Neural progenitor cell (in vitro differentiated cells): ENCODE measurements at regions not wholly inside any gene's neighbourhood (a gene's known extent, or its start where the extent isn't known, plus 50 kb on each side); places are given as distances from the start of the nearest gene placed in this dataset.

Experiments used
- DNase-seq: peaks from one replicate; pipeline ENCODE4 v3.0.0-alpha.2; 2016; ENCODE audit warnings: low spot score
- H2AFZ ChIP-seq: fragments of 200-600 bp; sonication (generic); replicated peaks from 2 replicates; pipeline ENCODE4 v1.6.1; 2016; ENCODE audit warnings: antibody characterized with exemption
- H3F3A ChIP-seq: fragments of 200-600 bp; sonication (generic); 2 replicates; pipeline ENCODE4 v1.6.1; 2016; ENCODE audit warnings: antibody characterized with exemption, low read depth
- H3K27ac ChIP-seq: fragments of 200-600 bp; sonication (generic); 2 replicates; pipeline ENCODE4 v1.5.1; 2016; ENCODE audit warnings: mild to moderate bottlenecking
- H3K27me3 ChIP-seq: fragments of 200-600 bp; sonication (generic); 2 replicates; pipeline ENCODE4 v1.6.1; 2016; ENCODE audit warnings: mild to moderate bottlenecking, moderate library complexity
- H3K36me3 ChIP-seq: fragments of 200-600 bp; sonication (generic); 2 replicates; pipeline ENCODE4 v1.5.1; 2016
- H3K4me1 ChIP-seq: fragments of 200-600 bp; sonication (generic); 2 replicates; pipeline ENCODE4 v1.6.1; 2016; ENCODE audit warnings: mixed run types
- H3K4me2 ChIP-seq: fragments of 200-600 bp; sonication (generic); 2 replicates; pipeline ENCODE4 v1.6.1; 2016
- H3K4me3 ChIP-seq: fragments of 200-600 bp; sonication (generic); 2 replicates; pipeline ENCODE4 v1.5.1; 2016
- H3K79me2 ChIP-seq: fragments of 200-600 bp; sonication (generic); 2 replicates; pipeline ENCODE4 v1.6.1; 2016; ENCODE audit warnings: low read depth
- H3K9ac ChIP-seq: fragments of 200-600 bp; sonication (generic); 2 replicates; pipeline ENCODE4 v1.6.1; 2016
- H3K9me3 ChIP-seq: fragments of 200-600 bp; sonication (generic); 2 replicates; pipeline ENCODE4 v1.5.1; 2016; ENCODE audit warnings: low read depth
- H4K20me1 ChIP-seq: fragments of 200-600 bp; sonication (generic); 2 replicates; pipeline ENCODE4 v1.6.1; 2016; ENCODE audit warnings: low read depth
- H3K27ac Mint-ChIP-seq: 3 replicates; pipeline ENCODE4 v1.8.0; 2021; ENCODE audit warnings: mixed read lengths
- H3K27me3 Mint-ChIP-seq: 2 replicates; pipeline ENCODE4 v1.8.0; 2022; ENCODE audit warnings: low read depth, mild to moderate bottlenecking, inconsistent platforms, moderate library complexity, mixed read lengths; ENCODE audit not compliant: insufficient read depth
- H3K36me3 Mint-ChIP-seq: 3 replicates; pipeline ENCODE4 v1.8.0; 2021; ENCODE audit warnings: mixed read lengths
- H3K4me1 Mint-ChIP-seq: 3 replicates; pipeline ENCODE4 v1.8.0; 2021; ENCODE audit warnings: mixed read lengths
- H3K4me3 Mint-ChIP-seq: 3 replicates; pipeline ENCODE4 v1.8.0; 2021; ENCODE audit warnings: mild to moderate bottlenecking, moderate library complexity, mixed read lengths
- H3K9me3 Mint-ChIP-seq: 3 replicates; pipeline ENCODE4 v1.8.0; 2020; ENCODE audit warnings: mixed read lengths
- CTCF ChIP-seq: fragments of 200-600 bp; sonication (generic); IDR thresholded peaks from 2 replicates; pipeline ENCODE4 v1.5.1; 2017; ENCODE audit warnings: antibody characterized with exemption, mild to moderate bottlenecking
- EZH2 ChIP-seq: fragments of 200-600 bp; sonication (generic); IDR thresholded peaks from 2 replicates; pipeline ENCODE4 v1.6.1; 2017; ENCODE audit warnings: antibody characterized with exemption, mild to moderate bottlenecking, moderate library complexity
- EZH2phosphoT487 ChIP-seq: fragments of 200-600 bp; sonication (generic); IDR thresholded peaks from 2 replicates; pipeline ENCODE4 v1.6.1; 2017; ENCODE audit warnings: antibody characterized with exemption

- Histone ChIP-seq H3K9ac (no peak overlapping the region), H3K4me2 (no peak overlapping the region), H3K36me3 (no peaks in the 10 kb centered on the region), H3K27ac (no peak overlapping the region), H3F3A (no peaks in the 10 kb centered on the region), H3K4me1 (no peaks in the 10 kb centered on the region), H3K4me3 (no peak overlapping the region), H3K27me3 (no peaks in the 10 kb centered on the region), H3K9me3 (no peaks in the 10 kb centered on the region), H3K79me2 (no peaks in the 10 kb centered on the region), H2AFZ (no peak overlapping the region), H4K20me1 (no peaks in the 10 kb centered on the region)
- Mint-ChIP-seq H3K4me1 (peaks cover 10% of the 10 kb centered on the region), H3K36me3 (no peaks in the 10 kb centered on the region), H3K27ac (no peak overlapping the region), H3K27me3 (no peaks in the 10 kb centered on the region), H3K4me3 (no peak overlapping the region), H3K9me3 (no peaks in the 10 kb centered on the region)
- TF ChIP-seq EZH2phosphoT487: no peak
- no peak for TF ChIP-seq EZH2
- TF ChIP-seq CTCF: no peak
- DNase-seq: no peak
Measured at GRCh38 chr4:85407546-85407945, 67.4 kb upstream of the ARHGAP24 start.

GRCh38 chr4:85408301-85408700 lies 66.6 kb upstream of the ARHGAP24 start:
- no peaks in the 10 kb centered on the region for H3F3A ChIP-seq
- no peaks in the 10 kb centered on the region for H3K4me1 ChIP-seq
- no peak overlapping the region for H3K27ac Mint-ChIP-seq
- H3K36me3 Mint-ChIP-seq: no peaks in the 10 kb centered on the region
- TF ChIP-seq EZH2phosphoT487: no peak
- no peaks in the 10 kb centered on the region for H3K27me3 ChIP-seq
- no peak overlapping the region for H3K4me3 ChIP-seq
- no peaks in the 10 kb centered on the region for H3K36me3 ChIP-seq
- H3K79me2 ChIP-seq: no peaks in the 10 kb centered on the region
- no peaks in the 10 kb centered on the region for H3K27me3 Mint-ChIP-seq
- no peaks in the 10 kb centered on the region for H4K20me1 ChIP-seq
- no peaks in the 10 kb centered on the region for H3K9me3 Mint-ChIP-seq
- DNase-seq: no peak
- H3K4me3 Mint-ChIP-seq: no peak overlapping the region
- no peak overlapping the region for H3K27ac ChIP-seq
- peaks cover 8% of the 10 kb centered on the region for H3K4me1 Mint-ChIP-seq
- no peak overlapping the region for H3K9ac ChIP-seq
- H3K9me3 ChIP-seq: no peaks in the 10 kb centered on the region
- H3K4me2 ChIP-seq: no peak overlapping the region
- no peak overlapping the region for H2AFZ ChIP-seq

GRCh38 chr4:85409251-85409650 lies 65.7 kb upstream of the ARHGAP24 start:
- H3K27me3 Mint-ChIP-seq: no peaks in the 10 kb centered on the region
- H2AFZ ChIP-seq: no peak overlapping the region
- no peak overlapping the region for H3K27ac ChIP-seq
- peaks cover 8% of the 10 kb centered on the region for H3K4me1 Mint-ChIP-seq
- H3K9me3 ChIP-seq: no peaks in the 10 kb centered on the region
- DNase-seq: no peak
- no peak overlapping the region for H3K9ac ChIP-seq
- no peak for TF ChIP-seq EZH2
- TF ChIP-seq CTCF: no peak
- TF ChIP-seq EZH2phosphoT487: no peak
- H3K36me3 Mint-ChIP-seq: no peaks in the 10 kb centered on the region
- H3K9me3 Mint-ChIP-seq: no peaks in the 10 kb centered on the region
- H3F3A ChIP-seq: no peaks in the 10 kb centered on the region
- no peak overlapping the region for H3K4me2 ChIP-seq
- no peaks in the 10 kb centered on the region for H3K36me3 ChIP-seq
- H4K20me1 ChIP-seq: no peaks in the 10 kb centered on the region
- H3K27me3 ChIP-seq: no peaks in the 10 kb centered on the region
- H3K27ac Mint-ChIP-seq: no peak overlapping the region
- H3K4me3 Mint-ChIP-seq: no peak overlapping the region
- no peaks in the 10 kb centered on the region for H3K4me1 ChIP-seq
- no peaks in the 10 kb centered on the region for H3K79me2 ChIP-seq
- H3K4me3 ChIP-seq: no peak overlapping the region

- Mint-ChIP-seq H3K36me3 (no peaks in the 10 kb centered on the region), H3K4me3 (no peak overlapping the region), H3K9me3 (no peaks in the 10 kb centered on the region), H3K27me3 (peaks cover 6% of the 10 kb centered on the region), H3K4me1 (peaks cover 8% of the 10 kb centered on the region), H3K27ac (no peak overlapping the region)
- H3K4me1 ChIP-seq: no peaks in the 10 kb centered on the region
- no peak overlapping the region for H3K4me2 ChIP-seq
- TF ChIP-seq CTCF (no peak), EZH2 (no peak), EZH2phosphoT487 (no peak)
- H3K27me3 ChIP-seq: no peaks in the 10 kb centered on the region
- no peaks in the 10 kb centered on the region for H3K9me3 ChIP-seq
- no peaks in the 10 kb centered on the region for H3K79me2 ChIP-seq
- DNase-seq: no peak
- no peak overlapping the region for H3K9ac ChIP-seq
- no peaks in the 10 kb centered on the region for H3K36me3 ChIP-seq
- no peak overlapping the region for H3K4me3 ChIP-seq
- H4K20me1 ChIP-seq: no peaks in the 10 kb centered on the region
- H3F3A ChIP-seq: no peaks in the 10 kb centered on the region
- H3K27ac ChIP-seq: no peak overlapping the region
- peak overlapping the region; percentile 16 for H2AFZ ChIP-seq
Measured at GRCh38 chr4:85411386-85411785, 63.6 kb upstream of the ARHGAP24 start.
